HG03342 (cell line): ENCODE measurements at regions not wholly inside any gene's neighbourhood (a gene's known extent, or its start where the extent isn't known, plus 50 kb on each side); places are given as distances from the start of the nearest gene placed in this dataset.

Experiments used
- ATAC-seq: cut with Tn5 transposase; IDR thresholded peaks from one replicate; pipeline ENCODE4 v1.9.1; 2021; ENCODE audit warnings: mild to moderate bottlenecking, moderate library complexity; ENCODE audit not compliant: unreplicated experiment

DNA sequence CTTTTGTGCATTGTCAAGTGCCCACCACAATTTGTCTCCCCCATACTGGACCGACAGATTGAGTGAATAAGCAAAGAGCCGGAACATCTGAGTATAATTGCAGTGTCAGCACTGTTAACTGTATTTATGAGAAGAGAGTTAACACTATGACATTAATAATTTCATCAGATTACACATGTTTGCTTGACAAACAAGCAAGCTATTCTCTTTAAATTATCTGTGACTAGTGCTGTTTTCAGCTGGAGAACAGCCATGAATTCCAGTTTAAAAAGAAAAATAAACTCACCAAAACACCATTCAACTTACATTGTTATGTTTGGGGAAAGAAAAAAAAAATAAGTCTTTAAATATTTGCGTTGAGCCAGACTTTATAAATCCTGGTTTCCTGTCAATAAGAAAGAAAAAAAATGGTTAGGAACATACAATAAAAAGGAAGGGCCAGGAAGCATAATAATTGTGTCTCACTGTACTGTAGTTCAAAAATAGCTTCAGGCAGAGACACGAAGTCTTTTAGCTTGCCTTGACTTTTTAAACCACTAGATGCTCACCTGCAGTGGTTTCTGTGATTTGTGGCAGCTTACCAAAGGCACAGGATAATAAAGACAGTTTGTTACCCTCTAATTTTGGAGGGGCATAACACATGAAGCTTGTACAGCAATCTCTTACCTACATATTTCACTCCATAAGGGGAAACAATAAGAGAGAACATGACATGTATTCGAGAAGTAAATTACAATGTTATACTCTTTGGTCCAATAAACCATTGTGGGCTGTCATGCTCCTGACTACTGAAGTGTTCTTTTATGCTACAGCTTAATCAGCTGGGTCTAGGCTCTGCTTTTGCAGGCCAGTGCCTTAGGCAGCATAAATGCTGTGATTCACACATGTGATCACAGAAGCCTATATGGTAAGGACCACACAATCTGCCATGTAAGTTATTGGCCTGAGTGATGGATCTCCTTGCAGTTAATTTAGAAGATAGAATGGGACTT lies 302.0 kb upstream of the ADGRL2 start:
- no peak for ATAC-seq

DNA sequence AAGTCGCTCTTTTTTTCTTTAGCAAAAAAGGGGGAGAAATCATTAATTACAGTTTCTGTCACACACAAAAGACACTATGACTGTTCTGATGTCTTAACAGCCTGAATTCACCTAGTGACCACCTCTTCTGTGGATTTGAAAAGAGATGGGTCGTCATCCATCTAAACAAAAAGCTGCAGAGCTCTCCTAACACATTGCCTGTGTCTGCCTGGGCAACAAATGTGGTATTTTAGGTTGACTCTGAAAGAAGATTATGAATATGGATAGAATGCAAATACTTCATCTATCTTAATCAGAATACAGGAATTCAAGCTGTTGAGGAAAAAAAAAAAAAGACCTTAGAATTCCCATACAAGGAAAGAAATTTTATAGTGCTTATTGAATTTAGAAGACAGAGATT lies 304.4 kb upstream of the ADGRL2 start:
- ATAC-seq = no peak

DNA sequence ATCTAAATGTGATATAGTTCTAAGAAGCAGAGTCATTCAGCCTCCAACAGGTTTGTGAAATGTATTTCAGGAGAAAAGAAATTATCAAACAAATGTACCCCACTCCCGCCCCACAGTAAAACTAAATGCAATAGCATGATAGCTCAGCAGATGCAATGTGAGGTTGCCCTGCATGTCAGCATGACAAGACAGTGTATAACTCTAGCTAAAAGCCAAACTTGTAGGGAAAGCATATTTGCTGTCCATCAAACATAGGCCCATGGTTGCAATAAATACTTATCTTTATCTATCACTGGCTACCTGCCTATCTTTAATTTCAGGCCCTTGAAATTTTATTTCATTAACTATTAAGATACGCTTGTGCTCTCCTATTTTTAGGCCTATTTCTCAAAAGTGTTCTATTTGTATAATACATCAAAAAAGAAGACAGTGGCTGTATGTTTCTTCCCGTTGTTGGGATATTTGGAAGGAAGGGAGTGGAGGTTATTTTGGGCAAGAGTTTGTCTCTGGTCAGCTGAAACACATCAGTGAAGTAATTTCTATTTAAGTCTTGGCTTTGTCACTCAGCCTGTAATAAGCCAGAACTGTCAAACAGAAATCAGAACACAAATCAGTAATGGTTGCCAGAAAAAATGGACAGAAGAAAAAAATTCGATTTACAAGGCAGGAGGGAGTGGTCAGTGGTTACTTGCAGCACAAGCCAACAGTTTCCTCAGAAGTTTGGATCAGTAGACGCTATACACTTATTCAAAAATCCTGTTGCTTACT lies 307.4 kb upstream of the ADGRL2 start:
- ATAC-seq = no peak

DNA sequence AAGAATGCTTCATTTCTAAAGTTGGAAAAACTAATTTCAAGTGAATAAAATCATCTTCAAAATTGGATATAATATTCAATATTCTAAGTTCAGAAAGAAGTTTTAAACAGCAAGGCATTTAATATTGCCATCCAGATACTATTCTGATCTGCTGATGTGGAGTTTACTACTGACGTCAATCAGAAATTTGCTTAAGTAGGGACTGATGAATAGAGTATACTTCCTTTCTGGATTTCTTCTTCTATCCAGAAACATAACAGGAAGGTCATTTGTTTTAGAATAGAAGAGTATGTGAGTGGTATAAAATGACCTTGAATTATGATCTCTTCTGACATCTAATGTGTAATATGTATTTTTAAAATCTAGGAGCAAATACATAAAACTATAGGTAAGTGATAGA lies 308.1 kb upstream of the ADGRL2 start:
- ATAC-seq = no peak

DNA sequence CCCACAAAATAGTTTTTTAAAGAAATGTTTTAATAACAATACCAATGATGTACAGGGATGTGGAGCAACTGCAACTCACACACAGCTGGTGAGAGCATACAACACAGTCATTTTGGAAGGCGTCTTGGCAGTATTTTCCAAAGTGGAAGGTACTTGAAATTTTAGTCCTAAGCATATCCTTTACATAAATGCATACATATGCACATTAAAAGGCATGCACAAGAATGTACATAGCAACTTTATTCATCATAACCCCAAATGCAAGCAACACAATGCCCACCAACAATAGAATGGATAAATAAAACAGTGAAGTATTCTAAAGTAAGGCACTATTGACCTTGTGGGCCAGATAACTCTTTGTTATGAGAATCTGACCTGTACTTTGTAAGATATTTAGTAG lies 310.1 kb upstream of the ADGRL2 start:
- ATAC-seq = no peak

DNA sequence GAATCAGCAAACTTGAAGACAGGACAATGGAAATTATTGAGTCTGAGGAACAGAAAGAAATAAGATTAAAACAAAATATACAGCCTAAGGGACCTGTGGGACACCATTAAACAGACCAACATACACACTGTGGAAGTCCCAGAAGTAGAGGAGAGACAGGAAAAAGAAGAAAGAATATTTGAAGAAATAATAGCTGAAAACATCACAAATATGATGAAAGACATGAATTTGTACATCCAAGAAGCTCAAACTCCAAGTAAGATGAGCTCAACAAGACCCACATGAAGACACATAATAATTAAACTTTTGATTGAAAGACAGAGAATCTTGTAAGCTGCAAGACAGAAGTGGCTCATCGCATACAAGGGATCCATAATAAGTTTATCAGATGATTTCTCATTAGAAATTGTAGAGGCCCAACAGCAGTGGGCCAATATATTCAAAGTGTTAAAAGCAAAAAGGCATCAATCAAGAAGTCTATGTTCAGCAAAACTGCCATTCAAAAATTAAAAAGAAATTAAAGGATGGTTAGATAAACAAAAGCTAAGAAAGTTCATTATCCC lies 311.3 kb upstream of the ADGRL2 start:
- no peak for ATAC-seq

DNA sequence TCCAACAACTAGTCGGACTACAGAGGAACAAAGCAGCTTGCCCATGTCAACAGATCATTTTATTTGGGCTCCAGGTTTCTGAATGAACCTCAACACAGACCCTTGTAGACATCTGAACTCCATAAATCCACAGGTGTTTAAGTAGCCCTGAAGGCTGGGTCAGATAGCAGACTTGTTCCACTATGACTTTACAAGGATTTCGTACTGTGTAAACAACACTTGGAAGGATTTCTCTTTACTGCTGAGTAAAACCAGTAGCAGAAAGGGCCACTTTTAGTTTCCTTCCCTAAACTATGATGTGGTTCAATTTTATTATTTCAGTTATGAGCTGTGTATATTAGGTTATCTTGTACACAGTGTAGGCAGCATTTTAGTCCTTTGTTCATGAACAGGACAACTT lies 316.4 kb upstream of the ADGRL2 start:
- no peak for ATAC-seq

DNA sequence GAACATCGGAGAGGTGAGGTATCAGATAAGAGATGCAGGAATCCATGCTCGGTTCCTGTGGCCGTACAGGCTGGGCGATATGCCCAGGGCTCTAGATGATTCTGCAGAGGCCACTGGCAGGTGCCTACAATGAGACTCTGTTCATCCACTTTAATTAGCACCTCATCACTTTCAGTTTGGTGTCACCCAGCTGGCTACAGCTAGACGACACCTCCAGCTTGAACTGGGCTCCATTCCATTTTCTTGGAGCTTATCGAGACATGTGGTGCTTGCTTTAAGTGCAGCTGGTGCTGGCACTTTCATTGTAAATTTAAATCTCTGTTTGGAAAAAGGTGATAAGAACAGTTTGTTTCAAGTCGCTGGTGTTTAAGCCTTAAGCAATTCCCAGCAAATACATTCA lies 322.5 kb upstream of the ADGRL2 start:
- no peak for ATAC-seq

DNA sequence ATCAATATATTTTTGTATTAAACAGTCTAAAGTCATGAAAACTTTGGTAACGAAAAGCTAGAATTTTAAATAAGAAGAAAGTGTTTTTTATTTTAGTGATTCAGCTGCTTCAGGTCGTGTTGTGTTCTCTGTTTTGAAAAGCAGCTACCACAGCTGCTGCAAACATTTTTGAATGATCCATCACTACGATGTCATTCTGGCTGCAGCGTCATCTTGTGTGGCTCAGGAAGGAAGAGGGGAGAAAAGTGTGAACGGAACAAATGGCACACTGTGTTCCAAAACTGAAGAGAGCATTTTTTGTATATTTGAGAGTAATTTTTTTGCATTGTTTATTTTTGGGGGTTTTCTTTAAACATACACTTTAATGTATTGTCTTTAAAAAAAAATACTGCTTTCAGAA lies 323.0 kb upstream of the ADGRL2 start:
- ATAC-seq = no peak

DNA sequence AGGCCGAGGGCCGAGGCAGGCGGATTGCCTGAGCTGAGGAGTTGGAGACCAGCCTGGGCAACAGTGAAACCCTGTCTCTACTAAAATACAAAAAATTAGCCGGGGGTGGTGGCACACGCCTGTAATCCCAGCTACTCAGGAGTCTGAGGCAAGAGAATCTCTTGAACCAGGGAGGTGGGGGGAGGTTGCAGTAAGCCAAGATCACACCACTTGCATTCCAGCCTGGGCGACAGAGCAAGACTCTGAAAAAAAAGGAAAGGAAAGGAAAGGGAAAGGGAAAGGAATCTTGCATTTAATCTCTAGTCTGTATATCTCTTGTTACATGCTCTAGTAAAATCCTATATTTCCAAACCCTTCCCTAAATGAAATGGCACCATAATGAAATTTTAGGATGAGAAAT lies 328.3 kb upstream of the ADGRL2 start:
- no peak for ATAC-seq

DNA sequence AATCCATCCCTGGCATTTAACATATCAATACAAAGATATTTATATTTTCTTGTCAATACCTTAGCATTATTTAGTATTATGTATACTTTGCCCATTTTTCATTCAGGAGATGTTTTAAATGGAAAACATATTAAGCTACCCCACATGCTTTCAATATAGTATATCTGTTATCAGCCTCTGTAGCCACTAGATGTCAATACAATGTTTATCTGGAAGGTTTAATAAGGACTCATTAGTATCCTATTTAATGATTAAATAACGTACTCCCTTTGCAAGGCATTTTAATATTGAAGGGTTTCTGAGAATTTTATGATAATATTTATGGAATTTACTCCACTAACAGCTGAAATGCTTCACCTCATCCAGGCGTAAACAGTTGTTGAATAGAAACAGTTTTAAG lies 329.5 kb upstream of the ADGRL2 start:
- ATAC-seq = no peak

DNA sequence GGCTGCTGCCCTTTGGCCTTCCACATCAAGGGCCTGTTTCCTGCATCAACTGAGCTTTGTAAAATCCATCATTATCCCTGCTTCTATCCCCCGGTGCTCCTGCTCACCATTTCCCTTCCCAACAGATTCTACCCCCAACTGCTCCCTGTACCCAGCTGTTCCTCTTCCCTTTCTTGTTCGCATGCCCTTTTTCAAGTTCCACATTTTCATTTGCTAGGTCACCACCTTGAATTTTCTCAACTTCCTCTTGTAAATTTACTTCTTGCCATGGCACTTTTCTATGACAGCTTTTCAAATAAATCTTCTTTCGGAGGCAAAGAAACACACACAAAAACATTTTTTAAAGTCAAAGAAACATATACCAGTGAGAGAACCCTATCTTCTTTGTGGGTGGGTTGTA lies 330.5 kb upstream of the ADGRL2 start:
- ATAC-seq = no peak

DNA sequence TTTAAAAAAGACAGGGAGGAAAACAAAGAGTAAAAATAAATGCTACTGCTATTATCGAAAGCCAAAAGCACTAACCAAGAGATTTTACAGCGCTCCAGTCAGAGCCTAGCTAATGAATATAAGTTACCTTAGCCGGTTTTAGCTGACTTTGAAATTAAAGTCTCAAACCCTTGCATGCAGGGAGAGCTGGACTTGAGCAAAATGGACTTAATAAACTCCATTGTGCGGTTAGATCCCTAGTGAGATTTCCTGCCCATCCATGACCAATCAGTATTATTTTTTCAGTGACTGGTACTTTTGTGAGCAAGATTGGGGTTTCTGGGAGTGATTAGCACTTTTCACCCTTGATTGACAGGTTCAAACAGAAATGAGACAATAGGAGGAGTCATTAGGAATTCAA lies 333.4 kb upstream of the ADGRL2 start:
- ATAC-seq = no peak

DNA sequence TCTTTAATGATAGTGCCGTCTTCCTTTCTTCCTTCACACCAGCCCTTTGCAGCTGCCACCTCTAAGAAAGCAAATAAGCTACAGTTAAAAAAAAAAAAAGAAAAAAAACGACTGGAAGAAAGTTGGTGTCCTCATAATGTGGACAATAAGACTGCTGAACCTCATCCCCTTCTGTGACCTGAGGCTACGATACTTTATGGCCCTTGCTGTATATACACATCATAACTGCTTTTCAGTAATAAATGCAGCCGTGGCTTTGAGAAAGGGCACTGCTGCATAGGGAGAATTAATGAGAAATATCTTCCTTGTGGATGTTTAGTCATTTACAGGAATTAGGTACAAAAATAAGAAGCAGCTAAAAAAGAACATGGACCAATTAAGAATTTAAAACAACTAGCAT lies 333.8 kb upstream of the ADGRL2 start:
- ATAC-seq = no peak

DNA sequence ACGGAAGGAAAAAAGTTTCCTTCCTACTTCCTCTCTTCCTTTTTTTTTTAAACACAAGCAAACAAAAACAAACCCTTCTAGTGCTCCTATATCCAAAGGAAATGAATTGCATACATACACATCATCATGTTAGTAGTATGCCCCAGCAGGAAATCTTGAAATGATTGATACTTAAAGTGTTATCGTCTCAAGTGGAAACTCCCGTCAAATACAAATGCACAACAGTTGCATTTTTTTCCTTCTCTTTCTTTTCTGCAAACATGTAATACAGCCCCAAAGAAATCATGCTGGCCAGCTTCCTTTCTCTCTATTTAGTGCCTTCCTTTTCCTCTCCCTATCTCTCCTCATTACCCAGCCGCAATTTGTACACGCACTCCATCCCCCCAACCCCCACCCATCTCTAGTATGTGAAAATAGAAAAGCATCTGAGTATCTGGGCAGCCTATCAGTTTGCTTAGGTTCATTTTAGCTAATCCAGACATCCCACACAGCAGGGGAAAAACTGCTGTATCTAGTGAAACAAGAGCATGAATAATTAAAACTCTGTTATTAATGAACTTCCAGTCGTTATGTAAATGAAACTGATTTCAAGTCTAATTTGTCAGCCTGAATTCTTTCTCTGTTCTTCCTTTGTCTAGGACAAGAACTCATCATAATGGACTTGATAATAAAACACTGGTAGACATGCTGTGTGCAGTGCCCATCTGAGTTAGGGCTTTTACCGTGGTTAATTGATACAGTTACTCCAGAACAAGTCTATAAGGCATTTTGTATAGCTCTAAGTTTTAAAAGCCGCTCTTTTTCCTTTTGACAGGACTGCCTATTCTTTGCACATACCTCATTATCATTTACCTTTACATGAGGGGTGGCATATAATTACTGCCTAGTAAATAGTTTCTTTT lies 336.5 kb upstream of the ADGRL2 start:
- no peak for ATAC-seq

DNA sequence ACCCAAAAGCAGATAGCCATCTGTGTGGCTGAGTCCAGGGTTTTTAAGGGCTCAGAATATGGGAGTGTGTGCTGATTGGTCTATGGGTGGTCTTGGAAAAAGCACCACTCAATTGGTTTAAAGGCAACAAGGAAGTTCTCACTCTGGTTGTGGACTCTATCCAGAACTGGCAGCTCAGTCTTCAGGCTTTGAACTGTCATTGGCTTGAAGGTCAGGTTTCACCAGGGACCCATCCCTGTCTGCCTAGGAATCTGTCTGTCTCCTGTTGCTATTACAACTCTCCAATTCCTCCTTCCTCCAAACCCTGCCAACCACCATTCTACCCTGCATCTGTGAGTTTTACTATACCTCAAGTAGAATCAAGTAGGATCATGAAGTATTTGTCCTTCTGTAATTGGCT lies 341.7 kb upstream of the ADGRL2 start:
- ATAC-seq = no peak

DNA sequence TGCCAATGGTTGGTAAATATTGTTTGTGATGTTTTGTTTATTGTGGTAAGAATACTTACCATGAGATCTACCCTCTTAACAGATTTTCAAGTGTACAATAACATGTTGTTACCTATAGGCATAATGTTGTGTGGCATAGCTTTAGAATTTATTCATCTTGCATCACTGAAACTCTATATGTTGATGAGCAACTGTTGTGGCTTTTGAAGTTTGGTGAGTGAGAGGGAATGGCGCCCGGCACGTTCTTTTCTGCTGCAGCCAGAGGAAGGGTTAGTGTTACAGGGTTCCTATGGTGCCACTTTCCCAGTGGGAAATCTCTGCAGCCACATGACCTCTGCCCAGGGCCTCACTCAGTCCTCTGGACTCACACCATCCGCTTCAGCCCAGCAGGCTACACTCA lies 342.5 kb upstream of the ADGRL2 start:
- no peak for ATAC-seq

DNA sequence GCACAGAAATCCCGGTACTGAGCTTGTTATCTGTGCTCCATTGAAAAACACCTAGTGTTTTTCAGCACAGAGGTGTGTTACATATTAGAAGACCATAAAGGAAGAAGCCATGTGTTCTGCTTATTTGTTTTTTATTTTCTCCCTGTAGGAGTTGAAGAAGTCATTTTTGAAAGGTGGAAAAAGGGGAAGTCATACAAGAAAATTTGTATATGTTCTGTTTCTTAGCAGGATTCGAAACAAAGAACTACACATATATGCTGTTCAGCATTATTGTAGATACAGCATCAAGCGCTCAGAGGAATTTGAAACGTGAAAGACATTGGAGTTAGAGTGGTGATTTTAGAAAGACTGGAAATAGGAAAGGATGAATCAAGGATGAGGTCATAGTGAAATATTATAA lies 345.3 kb upstream of the ADGRL2 start:
- no peak for ATAC-seq

DNA sequence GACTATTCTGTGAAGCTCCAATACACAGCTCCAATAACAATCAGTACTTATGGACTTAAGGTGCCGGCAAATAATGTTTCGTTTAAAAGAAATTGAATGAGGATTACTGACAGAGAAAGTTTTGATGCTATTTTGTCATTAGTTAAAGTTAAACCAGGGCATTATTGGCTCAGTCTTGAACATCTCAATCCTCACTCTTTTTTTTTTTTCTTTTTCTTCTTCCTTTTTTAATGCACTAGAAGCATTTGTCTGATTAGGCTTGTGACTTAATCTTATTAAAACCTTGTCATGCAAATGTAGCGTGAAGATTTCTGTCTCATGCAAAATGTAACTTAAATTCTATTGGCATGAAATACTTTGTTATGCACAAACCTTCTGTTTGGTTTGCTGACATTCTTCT lies 346.8 kb upstream of the ADGRL2 start:
- no peak for ATAC-seq

DNA sequence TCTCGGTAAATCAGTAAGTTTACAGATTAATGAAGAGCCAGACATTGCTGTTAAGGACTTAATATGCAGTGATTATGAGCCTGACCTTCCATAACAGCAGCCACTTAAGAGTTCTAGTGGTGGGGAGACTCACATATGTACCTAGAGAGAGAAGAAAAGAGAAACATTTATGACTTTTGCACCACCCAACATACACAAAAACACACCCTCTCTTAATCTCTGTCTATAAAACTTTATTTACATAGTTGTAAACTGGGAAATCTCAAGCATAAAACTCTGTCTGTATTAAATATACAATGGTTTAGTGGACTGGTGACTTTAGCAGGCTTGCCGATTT lies 347.4 kb upstream of the ADGRL2 start:
- no peak for ATAC-seq
